Stomach (tissue), 8 donors: ENCODE measurements at regions not wholly inside any gene's neighbourhood (a gene's known extent, or its start where the extent isn't known, plus 50 kb on each side); places are given as distances from the start of the nearest gene placed in this dataset.

Experiments used
- DNase-seq, 2 donors: peaks; one replicate each; pipeline versions ENCODE4 v3.0.0 to v3.0.0-alpha.2; 2013 to 2019
- H3K27ac ChIP-seq, 5 donors: fragments of 200-600 bp in 4 of 5; sonication (generic) in 4 of 5; one replicate each; pipeline ENCODE4 v1.5.1; 2013 to 2019; ENCODE audit warnings: mild to moderate bottlenecking in 1 of 5, moderate library complexity in 1 of 5
- H3K27me3 ChIP-seq, 3 donors: fragments of 200-600 bp; sonication (generic); one replicate each; pipeline ENCODE4 v1.5.1; 2017 to 2019; ENCODE audit warnings: mixed run types in 1 of 3
- H3K36me3 ChIP-seq, 4 donors: fragments of 200-600 bp; sonication (generic); 1 replicate in 3 of 4; 2 replicates in 1 of 4; pipeline ENCODE4 v1.5.1; 2016 to 2019
- H3K4me1 ChIP-seq, 4 donors: fragments of 200-600 bp; sonication (generic); one replicate each; pipeline ENCODE4 v1.5.1; 2016 to 2019
- H3K4me3 ChIP-seq, 4 donors: fragments of 200-600 bp; sonication (generic) in 3 of 4; one replicate each; pipeline ENCODE4 v1.5.1; 2016 to 2019; ENCODE audit warnings: mild to moderate bottlenecking in 1 of 4
- H3K9me3 ChIP-seq, 4 donors: fragments of 200-600 bp; sonication (generic); one replicate each; pipeline ENCODE4 v1.5.1; 2016 to 2019
- CTCF ChIP-seq, 7 experiments: fragments of 450-650 bp in 4 of 7; fragments of 200-600 bp in 3 of 7; sonication (generic) in 3 of 7; IDR thresholded peaks; one replicate each; pipeline ENCODE4 v1.5.1; 2016 to 2019; ENCODE audit warnings: antibody characterized with exemption in 7 of 7, control low read depth in 2 of 7, mild to moderate bottlenecking in 1 of 7
- EP300 ChIP-seq: sonication (generic); formaldehyde crosslinking; IDR thresholded peaks from one replicate; pipeline ENCODE4 v1.6.1; 2017; ENCODE audit warnings: antibody characterized with exemption
- POLR2A ChIP-seq, 4 donors: fragments of 450-650 bp; IDR thresholded peaks; one replicate each; pipeline ENCODE4 v1.6.1; 2016; ENCODE audit warnings: antibody characterized with exemption in 4 of 4, control low read depth in 2 of 4, mild to moderate bottlenecking in 1 of 4, moderate library complexity in 1 of 4
- POLR2AphosphoS5 ChIP-seq, 3 donors: sonication (generic); formaldehyde crosslinking; IDR thresholded peaks; one replicate each; pipeline ENCODE4 v1.6.1; 2016; ENCODE audit warnings: antibody characterized with exemption in 3 of 3
- WGBS, 5 donors: extraction: QIAGEN DNeasy Blood & Tissue Kit in 3 of 5; methylation state at CpG; one replicate each; pipeline versions ENCODE4 v1.1.5 to v1.1.7; 2013 to 2018; 5-methylcytosine and 5-hydroxymethylcytosine counted together
- intact Hi-C: fragments of 100-400 bp; cut with DNase I; formaldehyde crosslinking; loops from one replicate; pipeline ENCODE4 v1.15.1; 2023; ENCODE audit warnings: low total_unique reads
- donor health status: healthy with polysubstance abuse.
- donor health status: Bipolar disorder and iron deficiency.
- donor health status: healthy.

GRCh38 chr3:3403700-3404099, 224.2 kb upstream of the CRBN start:
- intact Hi-C loops = no loop called here
- Histone ChIP-seq H3K4me1 (no peaks in the 10 kb centered on the region), H3K4me3 (no peak overlapping the region), H3K27me3 (no peaks in the 10 kb centered on the region), H3K9me3 (peaks cover 9 to 60% (median 23%) of the 10 kb centered on the region in 4 donors), H3K36me3 (no peaks in the 10 kb centered on the region), H3K27ac (no peak overlapping the region)
- WGBS, 5 donors = 72 to 88% (median 83%) methylated on average over 4 of the region's 4 CpGs
- TF ChIP-seq EP300 (no peak), POLR2AphosphoS5 (IDR thresholded peaks at IDR 0.05) (no peak), CTCF (IDR thresholded peaks at IDR 0.05) (no peak), POLR2A (IDR thresholded peaks at IDR 0.05) (no peak)
- DNase-seq = no peak

GRCh38 chr3:3392946-3393345, 213.5 kb upstream of the CRBN start:
- Histone ChIP-seq H3K4me3 (no peak overlapping the region), H3K27ac (no peak overlapping the region), H3K36me3 (no peaks in the 10 kb centered on the region), H3K27me3 (no peaks in the 10 kb centered on the region), H3K9me3 (peaks cover 0 to 25% (median 3%) of the 10 kb centered on the region in 4 donors), H3K4me1 (no peaks in the 10 kb centered on the region)
- no peak for TF ChIP-seq POLR2AphosphoS5 (IDR thresholded peaks at IDR 0.05)
- TF ChIP-seq EP300 = no peak
- no peak for TF ChIP-seq CTCF (IDR thresholded peaks at IDR 0.05)
- no peak for TF ChIP-seq POLR2A (IDR thresholded peaks at IDR 0.05)
- no peak for DNase-seq
- intact Hi-C loops = no loop called here
- WGBS, 5 donors = 90 to 97% (median 93%) methylated on average over 1 of the region's 1 CpG

GRCh38 chr3:3383461-3383860, 204.0 kb upstream of the CRBN start:
- 58 to 82% (median 62%) methylated on average over 4 of the region's 4 CpGs for WGBS, 5 donors

GRCh38 chr3:3372210-3372777, 192.8 kb upstream of the CRBN start:
- no peaks in the 10 kb centered on the region for H3K27me3 ChIP-seq
- WGBS, 5 donors = 37 to 42% (median 40%) methylated on average over 5 of the region's 5 CpGs
- no peaks in the 10 kb centered on the region for H3K36me3 ChIP-seq
- TF ChIP-seq POLR2A (IDR thresholded peaks at IDR 0.05) (no peak), CTCF (IDR thresholded peaks at IDR 0.05) (no peak), EP300 (no peak), POLR2AphosphoS5 (IDR thresholded peaks at IDR 0.05) (no peak)
- H3K27ac ChIP-seq = no peak overlapping the region
- DNase-seq = no peak
- no peak overlapping the region for H3K4me3 ChIP-seq
- intact Hi-C loops = no loop called here
- no peaks in the 10 kb centered on the region for H3K4me1 ChIP-seq
- H3K9me3 ChIP-seq = peaks cover 0 to 33% (median 12%) of the 10 kb centered on the region in 4 donors

More at GRCh38 chr3:3383461-3383860, 204.0 kb upstream of the CRBN start:
- DNase-seq = no peak
- Histone ChIP-seq H3K9me3 (peaks cover 0 to 5% (median 0%) of the 10 kb centered on the region in 4 donors), H3K27me3 (no peaks in the 10 kb centered on the region), H3K4me1 (no peaks in the 10 kb centered on the region), H3K4me3 (no peak overlapping the region), H3K27ac (no peak overlapping the region), H3K36me3 (no peaks in the 10 kb centered on the region)
- intact Hi-C loops = no loop called here
- TF ChIP-seq CTCF (IDR thresholded peaks at IDR 0.05) = no peak
